ENCODE measurements at regions not wholly inside any gene's neighbourhood (a gene's known extent, or its start where the extent isn't known, plus 50 kb on each side); places are given as distances from the start of the nearest gene placed in this dataset.

- TF ChIP-seq CTCF (IDR thresholded peaks at IDR 0.05) (no peak), POLR2A (IDR thresholded peaks at IDR 0.05) (no peak)
Measured at GRCh38 chr2:76516861-76517573, 806.3 kb upstream of the GCFC2 start.
